ENCODE measurements at regions not wholly inside any gene's neighbourhood (a gene's known extent, or its start where the extent isn't known, plus 50 kb on each side); places are given as distances from the start of the nearest gene placed in this dataset.

DNA sequence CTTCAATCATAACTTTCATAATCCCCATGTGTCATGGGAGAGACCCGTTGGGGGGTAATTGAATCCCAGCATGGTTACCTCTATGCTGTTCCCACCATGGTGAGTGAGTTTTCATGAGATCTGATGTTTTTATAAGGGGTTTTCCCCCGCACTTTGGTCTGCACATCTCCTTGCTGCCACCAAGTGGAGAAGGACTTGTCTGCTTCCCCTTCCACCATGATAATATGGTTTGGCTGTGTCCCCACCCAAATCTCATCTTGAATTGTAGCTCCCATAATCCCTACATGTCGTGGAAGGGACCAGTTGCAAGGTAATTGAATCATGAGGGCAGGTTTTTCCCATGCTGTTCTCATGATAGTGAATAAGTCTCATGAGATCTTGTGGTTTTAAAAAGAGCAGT lies 524.9 kb downstream of the SLITRK5 start:
- TF ChIP-seq, protein P1, sequence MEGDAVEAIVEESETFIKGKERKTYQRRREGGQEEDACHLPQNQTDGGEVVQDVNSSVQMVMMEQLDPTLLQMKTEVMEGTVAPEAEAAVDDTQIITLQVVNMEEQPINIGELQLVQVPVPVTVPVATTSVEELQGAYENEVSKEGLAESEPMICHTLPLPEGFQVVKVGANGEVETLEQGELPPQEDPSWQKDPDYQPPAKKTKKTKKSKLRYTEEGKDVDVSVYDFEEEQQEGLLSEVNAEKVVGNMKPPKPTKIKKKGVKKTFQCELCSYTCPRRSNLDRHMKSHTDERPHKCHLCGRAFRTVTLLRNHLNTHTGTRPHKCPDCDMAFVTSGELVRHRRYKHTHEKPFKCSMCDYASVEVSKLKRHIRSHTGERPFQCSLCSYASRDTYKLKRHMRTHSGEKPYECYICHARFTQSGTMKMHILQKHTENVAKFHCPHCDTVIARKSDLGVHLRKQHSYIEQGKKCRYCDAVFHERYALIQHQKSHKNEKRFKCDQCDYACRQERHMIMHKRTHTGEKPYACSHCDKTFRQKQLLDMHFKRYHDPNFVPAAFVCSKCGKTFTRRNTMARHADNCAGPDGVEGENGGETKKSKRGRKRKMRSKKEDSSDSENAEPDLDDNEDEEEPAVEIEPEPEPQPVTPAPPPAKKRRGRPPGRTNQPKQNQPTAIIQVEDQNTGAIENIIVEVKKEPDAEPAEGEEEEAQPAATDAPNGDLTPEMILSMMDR (IDR thresholded peaks at IDR 0.05), result no peak
- TF ChIP-seq POLR2A (IDR thresholded peaks at IDR 0.05), result no peak

Data from esophagus squamous epithelium (tissue), 4 donors.